ENCODE measurements at regions not wholly inside any gene's neighbourhood (a gene's known extent, or its start where the extent isn't known, plus 50 kb on each side); places are given as distances from the start of the nearest gene placed in this dataset.

- Histone ChIP-seq H3K4ac (replicated peaks; ENCODE audit: insufficient read length, low read depth, low read length) (no peak overlapping the region), H3K18ac (ENCODE audit: extremely low read depth, low read length) (no peak overlapping the region), H2BK20ac (ENCODE audit: low read length) (no peak overlapping the region), H3K23ac (ENCODE audit: insufficient read length) (no peak overlapping the region), H3K27me3 (replicated peaks in 1 of 4; ENCODE audit: control insufficient read depth in 3 of 4, extremely low read depth in 1 of 4, insufficient read depth in 3 of 4, low read length in 3 of 4) (no peaks in the 10 kb centered on the region), H3K79me2 (ENCODE audit: control insufficient read depth in 1 of 2, insufficient read depth in 2 of 2, low read length in 2 of 2) (no peaks in the 10 kb centered on the region), H3K23me2 (ENCODE audit: low read depth, low read length) (peaks cover 3% of the 10 kb centered on the region), H3K4me1 (replicated peaks in 1 of 4; ENCODE audit: control insufficient read depth in 3 of 4, insufficient read depth in 4 of 4, low read length in 3 of 4) (no peaks in the 10 kb centered on the region), H2BK5ac (ENCODE audit: low read depth, low read length) (no peak overlapping the region), H4K5ac (ENCODE audit: insufficient read length, low read depth, low read length) (no peak overlapping the region), H3K14ac (ENCODE audit: insufficient read length) (no peak overlapping the region), H2BK120ac (replicated peaks; ENCODE audit: low read depth, low read length) (no peak overlapping the region), H2AFZ (ENCODE audit: low read length) (no peak overlapping the region), H4K91ac (replicated peaks; ENCODE audit: insufficient read length, low read length) (no peak overlapping the region), H2BK15ac (ENCODE audit: low read length) (no peak overlapping the region), H2BK12ac (ENCODE audit: low read depth, low read length) (no peak overlapping the region), H2AK5ac (ENCODE audit: low read depth, low read length) (no peak overlapping the region), H3K9me3 (ENCODE audit: insufficient read depth in 2 of 2, low read depth in 1 of 2, low read length in 1 of 2) (peaks cover 0 to 3% of the 10 kb centered on the region in 2 experiments; a peak in 1 of 4 replicates), H3K79me1 (ENCODE audit: low read depth, low read length) (no peaks in the 10 kb centered on the region; the same call in 1 of the 2 replicates), H3K56ac (replicated peaks; ENCODE audit: insufficient read length, low read depth, low read length) (no peak overlapping the region), H4K20me1 (replicated peaks in 1 of 2; ENCODE audit: control insufficient read depth in 1 of 2, insufficient read depth in 2 of 2, low read length in 2 of 2) (peaks cover 0 to 3% of the 10 kb centered on the region in 2 experiments), H3K36me3 (ENCODE audit: control insufficient read depth in 2 of 4, insufficient read depth in 4 of 4, low read length in 3 of 4) (no peaks in the 10 kb centered on the region; a peak in 1 of 8 replicates), H3K4me2 (ENCODE audit: insufficient read depth in 1 of 2, low read depth in 2 of 2, low read length in 2 of 2) (no peak overlapping the region), H3K9ac (replicated peaks in 1 of 4; ENCODE audit: extremely low read depth in 1 of 4, low read depth in 3 of 4, low read length in 3 of 4) (no peak overlapping the region), H4K8ac (ENCODE audit: extremely low read depth, insufficient read depth, low read length) (no peak overlapping the region), H3K4me3 (ENCODE audit: extremely low read depth in 1 of 4, insufficient read depth in 2 of 4, low read depth in 3 of 4, low read length in 4 of 4) (no peak overlapping the region), H3K27ac (ENCODE audit: low read depth, low read length) (no peak overlapping the region)
- ChIA-PET POLR2A (ENCODE audit: partially characterized antibody) (no interaction called here), CTCF (ENCODE audit: partially characterized antibody) (interaction anchor here (1.2 kb wide), 1 partner anchor 9 kb away, joined by 3 read pairs; no protein-coding TSS in a partner anchor)
- DNase-seq (ENCODE audit: low read depth in 1 of 2, low spot score in 2 of 2) (no peak), FAIRE-seq (no peak)
- 88% methylated on average over 13 of the region's 17 CpGs; no CpG with 5 or more reads in 1 of the 2 experiments for WGBS, 2 experiments (ENCODE audit: extremely low coverage in 1 of 2, insufficient coverage in 1 of 2, insufficient read length in 1 of 2, insufficient replicate concordance in 2 of 2, low coverage in 1 of 2, low lambda C conversion rate in 2 of 2, missing lambda C conversion rate in 1 of 2)
- TF ChIP-seq EP300 (IDR thresholded peaks at IDR 0.05; ENCODE audit: borderline replicate concordance in 1 of 2, low read depth in 2 of 2, low read length in 2 of 2) (no peak), USF2 (IDR thresholded peaks at IDR 0.05; ENCODE audit: low read length) (no peak), BRCA1 (IDR thresholded peaks at IDR 0.05; ENCODE audit: low read depth, low read length) (no peak), HDAC2 (IDR thresholded peaks at IDR 0.05; ENCODE audit: borderline replicate concordance in 1 of 2, low read depth in 2 of 2, low read length in 2 of 2) (no peak), ASH2L (IDR thresholded peaks at IDR 0.05; ENCODE audit: low read length) (no peak), POLR2A (IDR thresholded peaks at IDR 0.05; ENCODE audit: control extremely low read depth in 1 of 2, low read depth in 2 of 2, low read length in 2 of 2) (no peak), SIX5 (IDR thresholded peaks at IDR 0.05; ENCODE audit: low read depth, low read length) (no peak), BCL11A (IDR thresholded peaks at IDR 0.05; ENCODE audit: low read depth in 2 of 2, low read length in 2 of 2) (no peak), ZNF274 (IDR thresholded peaks at IDR 0.05; ENCODE audit: borderline replicate concordance, extremely low read depth, low read length) (no peak), SP4 (IDR thresholded peaks at IDR 0.05; ENCODE audit: low read length) (no peak), SAP30 (IDR thresholded peaks at IDR 0.05; ENCODE audit: insufficient read depth, insufficient replicate concordance, low read length) (no peak), TCF12 (IDR thresholded peaks at IDR 0.05; ENCODE audit: low read depth, low read length) (no peak), PHF8 (conservative IDR thresholded peaks at IDR 0.05; ENCODE audit: low read depth, low read length) (no peak)
Measured at GRCh38 chr2:3040496-3041140, 337.0 kb downstream of the EIPR1 start.

All from H1 (cell line).